B cell (primary cell): ENCODE measurements at regions not wholly inside any gene's neighbourhood (a gene's known extent, or its start where the extent isn't known, plus 50 kb on each side); places are given as distances from the start of the nearest gene placed in this dataset.

Source experiments
- ATAC-seq: fragments of 200-7000 bp; cut with Tn5 transposase; one replicate; pipeline ENCODE4 v1.10.0; 2021; ENCODE audit warnings: low read depth, mild to moderate bottlenecking, moderate number of reproducible peaks, moderate library complexity
- CTCF ChIA-PET: fragments of 350-600 bp; sonication (Branson Sonifier 250); formaldehyde crosslinking; loops from one replicate; lab custom pipeline; 2021; ENCODE audit warnings: antibody characterized with exemption, inconsistent platforms; lab: Charles Lee
- POLR2A ChIA-PET: fragments of 350-600 bp; sonication (Branson Sonifier 250); formaldehyde crosslinking; loops from one replicate; lab custom pipeline; 2021; ENCODE audit warnings: antibody characterized with exemption; lab: Charles Lee
- DNase-seq: peaks from one replicate; pipeline ENCODE4 v3.0.0; 2013
- H2AFZ ChIP-seq: 2 replicates; pipeline ENCODE4 v1.6.1; 2012; ENCODE audit warnings: mild to moderate bottlenecking, low read depth, low read length; ENCODE audit not compliant: insufficient read depth, poor library complexity, severe bottlenecking
- H3K27ac ChIP-seq, 2 donors: 1 replicate in 1 of 2; 2 replicates in 1 of 2; pipeline ENCODE4 v1.5.1; 2012 to 2013; ENCODE audit warnings: low read length in 2 of 2, mild to moderate bottlenecking in 2 of 2, moderate library complexity in 1 of 2
- H3K27me3 ChIP-seq, 4 experiments: fragments of 200-600 bp in 1 of 4; sonication (generic) in 1 of 4; replicated peaks in 1 of 4; 1 replicate in 2 of 4; 2 replicates in 2 of 4; pipeline versions ENCODE4 v1.6.1 to v1.7.0; 2013 to 2016; ENCODE audit warnings: low read length in 3 of 4, mild to moderate bottlenecking in 2 of 4, mixed read lengths in 1 of 4, moderate library complexity in 1 of 4; ENCODE audit not compliant: insufficient read depth in 4 of 4, control insufficient read depth in 3 of 4; ENCODE audit errors: control extremely low read depth in 1 of 4
- H3K36me3 ChIP-seq, 2 experiments: replicated peaks in 1 of 2; 1 replicate in 1 of 2; 2 replicates in 1 of 2; pipeline versions ENCODE4 v1.6.1 to v1.7.1; 2013; ENCODE audit warnings: low read length in 1 of 2; ENCODE audit not compliant: insufficient read depth in 2 of 2, control insufficient read depth in 1 of 2; ENCODE audit errors: control extremely low read depth in 1 of 2, extremely low read depth in 1 of 2
- H3K4me1 ChIP-seq, 2 donors: fragments of 200-600 bp in 1 of 2; sonication (generic) in 1 of 2; 1 replicate in 1 of 2; 2 replicates in 1 of 2; pipeline versions ENCODE4 v1.5.1 to v1.6.1; 2013 to 2017; ENCODE audit warnings: low read length in 2 of 2; ENCODE audit not compliant: control insufficient read depth in 2 of 2, insufficient read depth in 2 of 2
- H3K4me2 ChIP-seq: replicated peaks from 2 replicates; pipeline ENCODE3; 2012; ENCODE audit warnings: mild to moderate bottlenecking, low read depth, low read length; ENCODE audit not compliant: poor library complexity, severe bottlenecking
- H3K4me3 ChIP-seq, 5 experiments: fragments of 200-600 bp in 1 of 5; sonication (generic) in 1 of 5; 1 replicate in 3 of 5; 2 replicates in 2 of 5; pipeline versions ENCODE4 v1.5.1 to v1.7.0; 2011 to 2016; ENCODE audit warnings: low read length in 4 of 5, mild to moderate bottlenecking in 4 of 5, low read depth in 2 of 5, control low read depth in 1 of 5, moderate library complexity in 1 of 5; ENCODE audit not compliant: insufficient read depth in 1 of 5; ENCODE audit errors: control extremely low read depth in 1 of 5, extremely low read depth in 1 of 5
- H3K79me2 ChIP-seq: fragments of 200-600 bp; sonication (generic); one replicate; pipeline ENCODE4 v1.6.0; 2016; ENCODE audit warnings: low read length; ENCODE audit not compliant: control insufficient read depth, insufficient read depth
- H3K9ac ChIP-seq: fragments of 200-600 bp; sonication (generic); 2 replicates; pipeline ENCODE4 v1.6.1; 2017; ENCODE audit warnings: mild to moderate bottlenecking, low read length, moderate library complexity
- H3K9me3 ChIP-seq, 3 donors: one replicate each; pipeline versions ENCODE4 v1.6.1 to v1.7.1; 2013; ENCODE audit warnings: low read length in 2 of 3; ENCODE audit not compliant: control insufficient read depth in 2 of 3, insufficient read depth in 1 of 3; ENCODE audit errors: control extremely low read depth in 1 of 3
- H4K20me1 ChIP-seq: 2 replicates; pipeline ENCODE4 v1.6.0; 2012; ENCODE audit warnings: mild to moderate bottlenecking, low read length; ENCODE audit not compliant: insufficient read depth, control insufficient read depth, poor library complexity, severe bottlenecking
- H3K27ac Mint-ChIP-seq: one replicate; pipeline ENCODE4 v1.8.0; 2021; ENCODE audit warnings: mixed read lengths
- H3K27me3 Mint-ChIP-seq: one replicate; pipeline ENCODE4 v1.8.0; 2021; ENCODE audit warnings: mixed read lengths
- H3K4me1 Mint-ChIP-seq: one replicate; pipeline ENCODE4 v1.8.0; 2021; ENCODE audit warnings: mixed read lengths
- H3K4me3 Mint-ChIP-seq: one replicate; pipeline ENCODE4 v1.8.0; 2021; ENCODE audit warnings: mixed read lengths
- H3K9me3 Mint-ChIP-seq: one replicate; pipeline ENCODE4 v1.8.0; 2022; ENCODE audit warnings: mixed read lengths; ENCODE audit not compliant: insufficient read depth
- CTCF ChIP-seq: fragments of 200-600 bp; IDR thresholded peaks from one replicate; pipeline ENCODE4 v1.8.0; 2022; ENCODE audit warnings: antibody characterized with exemption, mild to moderate bottlenecking
- EZH2 ChIP-seq: IDR thresholded peaks from 2 replicates; pipeline ENCODE4 v1.6.1; 2012; ENCODE audit warnings: borderline replicate concordance, low read depth, mild to moderate bottlenecking, moderate library complexity, low read length; ENCODE audit not compliant: insufficient read depth, poor library complexity, severe bottlenecking
- WGBS: methylation state at CpG from one replicate; pipeline ENCODE4 v1.1.5; 2013; ENCODE audit warnings: missing lambda C conversion rate; ENCODE audit not compliant: insufficient coverage; 5-methylcytosine and 5-hydroxymethylcytosine counted together
- intact Hi-C: fragments of 100-400 bp; cut with micrococcal nuclease; formaldehyde crosslinking; loops from one replicate; pipeline ENCODE4 v1.10.0; 2022

- Mint-ChIP-seq H3K4me1 (no peaks in the 10 kb centered on the region), H3K9me3 (no peaks in the 10 kb centered on the region), H3K27ac (no peak overlapping the region), H3K27me3 (peaks cover 7% of the 10 kb centered on the region), H3K4me3 (no peak overlapping the region)
- ChIA-PET POLR2A (no interaction called here), CTCF (no interaction called here)
- no peak overlapping the region for H2AFZ ChIP-seq
- peaks cover 0 to 4% (median 0%) of the 10 kb centered on the region in 4 experiments for H3K27me3 ChIP-seq
- H3K79me2 ChIP-seq, result no peaks in the 10 kb centered on the region
- no peak overlapping the region for H3K4me3 ChIP-seq
- H3K9ac ChIP-seq, result no peak overlapping the region
- DNase-seq, result no peak
- ATAC-seq, result no peak
- intact Hi-C loops, result no loop called here
- no peak overlapping the region for H3K27ac ChIP-seq
- H3K4me1 ChIP-seq, result no peaks in the 10 kb centered on the region
- no peaks in the 10 kb centered on the region for H4K20me1 ChIP-seq
- WGBS, result no CpG with 5 or more reads among the region's 2 CpGs
- H3K36me3 ChIP-seq, result no peaks in the 10 kb centered on the region
- no peak for TF ChIP-seq CTCF
- TF ChIP-seq EZH2, result no peak
- H3K9me3 ChIP-seq, result no peaks in the 10 kb centered on the region
- H3K4me2 ChIP-seq, result no peak overlapping the region
These were observed 139.2 kb upstream of the CTNNB1 start for GRCh38 chr3:41060106-41060505.

- H3K9me3 ChIP-seq, result no peaks in the 10 kb centered on the region
- H3K27me3 Mint-ChIP-seq, result peaks cover 14% of the 10 kb centered on the region
These were observed 135.2 kb upstream of the CTNNB1 start for GRCh38 chr3:41064070-41064469.

More at GRCh38 chr3:41064070-41064469, 135.2 kb upstream of the CTNNB1 start:
- no peaks in the 10 kb centered on the region for H3K79me2 ChIP-seq
- H4K20me1 ChIP-seq, result no peaks in the 10 kb centered on the region
- peaks cover 0 to 6% (median 0%) of the 10 kb centered on the region in 4 experiments for H3K27me3 ChIP-seq
- intact Hi-C loops, result no loop called here
- H3K27ac ChIP-seq, result no peak overlapping the region
- H3K9me3 Mint-ChIP-seq, result no peaks in the 10 kb centered on the region
- WGBS, result no CpG with 5 or more reads among the region's 1 CpG
- CTCF ChIA-PET, result no interaction called here
- H3K4me3 Mint-ChIP-seq, result no peak overlapping the region
- no peaks in the 10 kb centered on the region for H3K4me1 Mint-ChIP-seq
- H3K9ac ChIP-seq, result no peak overlapping the region
- no peak overlapping the region for H3K4me3 ChIP-seq
- no peaks in the 10 kb centered on the region for H3K36me3 ChIP-seq
- H3K4me2 ChIP-seq, result no peak overlapping the region
- H2AFZ ChIP-seq, result no peak overlapping the region
- POLR2A ChIA-PET, result no interaction called here
- no peaks in the 10 kb centered on the region for H3K4me1 ChIP-seq
- H3K27ac Mint-ChIP-seq, result no peak overlapping the region
- no peak for TF ChIP-seq CTCF
- TF ChIP-seq EZH2, result no peak
- ATAC-seq (no peak), DNase-seq (no peak)
